ENCODE measurements at regions not wholly inside any gene's neighbourhood (a gene's known extent, or its start where the extent isn't known, plus 50 kb on each side); places are given as distances from the start of the nearest gene placed in this dataset.

DNA sequence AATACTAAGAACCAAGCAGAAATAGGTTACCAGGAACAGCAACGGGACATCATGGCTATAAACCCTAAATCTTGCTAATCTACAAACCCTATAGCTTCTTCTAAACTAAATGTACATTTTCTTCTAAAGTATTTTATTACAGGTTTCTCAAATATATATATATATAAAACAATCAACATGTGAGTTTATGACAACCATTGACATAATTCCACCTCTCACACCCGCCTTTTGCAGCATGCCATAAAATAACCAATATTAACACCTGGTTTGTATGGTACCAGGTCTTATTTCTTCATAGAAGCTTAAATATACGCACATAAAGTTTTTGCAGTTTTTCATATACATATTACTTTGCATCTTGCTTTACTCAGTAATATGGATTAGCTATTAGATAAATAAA, 955.3 kb upstream of the LCORL start:
- CTCF ChIA-PET: no interaction called here
- no peak overlapping the region for H3K27ac ChIP-seq

DNA sequence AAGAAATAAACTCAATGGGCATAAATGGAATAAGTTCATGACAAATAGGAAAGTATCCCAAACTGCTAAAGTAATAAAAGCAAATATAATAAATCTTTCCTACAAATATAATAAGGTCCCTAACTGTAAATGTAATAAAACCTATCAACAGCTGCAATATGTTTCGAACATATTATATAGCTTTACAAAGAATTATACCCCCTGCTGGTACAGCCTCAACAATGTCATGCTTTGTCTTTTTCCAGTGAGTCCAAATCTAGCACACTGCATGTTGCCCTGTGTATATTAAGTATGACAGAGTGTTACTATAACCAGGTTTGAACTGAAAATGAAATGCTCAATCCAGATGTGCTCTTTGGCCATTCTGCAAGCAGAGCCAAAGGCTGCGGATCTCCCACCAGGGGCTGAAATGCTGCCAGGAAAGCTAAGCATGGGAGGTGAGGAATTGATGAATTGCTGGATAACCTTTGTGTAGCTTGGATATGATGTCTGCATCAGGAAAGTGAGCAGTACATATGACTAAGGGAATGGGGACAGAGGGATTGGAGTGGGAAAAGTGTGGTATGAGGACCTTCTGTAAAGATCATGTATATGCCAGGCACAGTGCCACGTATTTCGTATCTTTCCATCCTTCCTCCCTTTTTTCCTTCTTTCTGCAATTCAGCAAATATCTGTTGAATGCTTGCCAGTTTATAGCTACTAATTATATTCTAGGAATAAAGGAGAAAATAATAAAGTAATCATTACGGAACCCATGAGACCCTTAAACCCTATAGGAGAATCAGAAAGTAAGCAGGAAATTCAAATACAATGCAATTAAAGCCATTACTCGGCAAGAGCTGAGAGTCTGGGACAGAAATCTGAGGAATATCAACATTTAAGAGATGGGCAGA, 954.6 kb upstream of the LCORL start:
- H3K4me3 ChIP-seq: no peak overlapping the region
- H3F3A ChIP-seq (ENCODE audit: insufficient read depth, low read depth): no peaks in the 10 kb centered on the region
- 0 out of 2 replicates have a peak, but pooled peaks cover 6% of the 10 kb centered on the region for H3K4me1 ChIP-seq (replicated peaks; ENCODE audit: insufficient read depth)
- H3K79me2 ChIP-seq (ENCODE audit: low read depth): no peaks in the 10 kb centered on the region
- no peak overlapping the region for H3K4me2 ChIP-seq
- H3K9me3 ChIP-seq (ENCODE audit: insufficient read depth, low read depth): no peaks in the 10 kb centered on the region
- no TSS peak for BruUV-seq (replicated peaks)
- no peaks in the 10 kb centered on the region for H4K20me1 ChIP-seq (ENCODE audit: insufficient read depth)
- DNase-seq: no peak
- H3K9me2 ChIP-seq (ENCODE audit: insufficient read depth): no peaks in the 10 kb centered on the region
- no peak overlapping the region for H3K27ac ChIP-seq
- intact Hi-C loops (cut with micrococcal nuclease; ENCODE audit: unreplicated experiment): no loop called here
- H3K27me3 ChIP-seq (ENCODE audit: insufficient read depth, low read depth): no peaks in the 10 kb centered on the region
- ChIA-PET CTCF (no interaction called here), POLR2A (ENCODE audit: unreplicated experiment) (no interaction called here)
- no peak overlapping the region for H2AFZ ChIP-seq
- TF ChIP-seq, protein P1, sequence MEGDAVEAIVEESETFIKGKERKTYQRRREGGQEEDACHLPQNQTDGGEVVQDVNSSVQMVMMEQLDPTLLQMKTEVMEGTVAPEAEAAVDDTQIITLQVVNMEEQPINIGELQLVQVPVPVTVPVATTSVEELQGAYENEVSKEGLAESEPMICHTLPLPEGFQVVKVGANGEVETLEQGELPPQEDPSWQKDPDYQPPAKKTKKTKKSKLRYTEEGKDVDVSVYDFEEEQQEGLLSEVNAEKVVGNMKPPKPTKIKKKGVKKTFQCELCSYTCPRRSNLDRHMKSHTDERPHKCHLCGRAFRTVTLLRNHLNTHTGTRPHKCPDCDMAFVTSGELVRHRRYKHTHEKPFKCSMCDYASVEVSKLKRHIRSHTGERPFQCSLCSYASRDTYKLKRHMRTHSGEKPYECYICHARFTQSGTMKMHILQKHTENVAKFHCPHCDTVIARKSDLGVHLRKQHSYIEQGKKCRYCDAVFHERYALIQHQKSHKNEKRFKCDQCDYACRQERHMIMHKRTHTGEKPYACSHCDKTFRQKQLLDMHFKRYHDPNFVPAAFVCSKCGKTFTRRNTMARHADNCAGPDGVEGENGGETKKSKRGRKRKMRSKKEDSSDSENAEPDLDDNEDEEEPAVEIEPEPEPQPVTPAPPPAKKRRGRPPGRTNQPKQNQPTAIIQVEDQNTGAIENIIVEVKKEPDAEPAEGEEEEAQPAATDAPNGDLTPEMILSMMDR (conservative IDR thresholded peaks at IDR 0.05): no peak
- no peak for TF ChIP-seq EZH2 (IDR thresholded peaks at IDR 0.05; ENCODE audit: low read depth)
- no peaks in the 10 kb centered on the region for H3K36me3 ChIP-seq (ENCODE audit: low read depth)

More for the DNA sequence above, 955.3 kb upstream of the LCORL start:
- no peaks in the 10 kb centered on the region for H4K20me1 ChIP-seq (ENCODE audit: insufficient read depth)
- intact Hi-C loops (cut with micrococcal nuclease; ENCODE audit: unreplicated experiment): no loop called here
- no TSS peak for BruUV-seq (replicated peaks)
- no peak overlapping the region for H3K4me3 ChIP-seq
- H3K4me2 ChIP-seq: no peak overlapping the region
- H3K27me3 ChIP-seq (ENCODE audit: insufficient read depth, low read depth): no peaks in the 10 kb centered on the region
- 0 out of 2 replicates have a peak, but pooled peaks cover 8% of the 10 kb centered on the region for H3K4me1 ChIP-seq (replicated peaks; ENCODE audit: insufficient read depth)
- no peak overlapping the region for H2AFZ ChIP-seq
- H3K9me2 ChIP-seq (ENCODE audit: insufficient read depth): no peaks in the 10 kb centered on the region
- no peaks in the 10 kb centered on the region for H3K79me2 ChIP-seq (ENCODE audit: low read depth)
- TF ChIP-seq, protein P1 (conservative IDR thresholded peaks at IDR 0.05): no peak
- TF ChIP-seq EZH2 (IDR thresholded peaks at IDR 0.05; ENCODE audit: low read depth): no peak
- no peaks in the 10 kb centered on the region for H3K9me3 ChIP-seq (ENCODE audit: insufficient read depth, low read depth)
- no peak for DNase-seq
- no peaks in the 10 kb centered on the region for H3K36me3 ChIP-seq (ENCODE audit: low read depth)
- POLR2A ChIA-PET (ENCODE audit: unreplicated experiment): no interaction called here
- no peaks in the 10 kb centered on the region for H3F3A ChIP-seq (ENCODE audit: insufficient read depth, low read depth)

DNA sequence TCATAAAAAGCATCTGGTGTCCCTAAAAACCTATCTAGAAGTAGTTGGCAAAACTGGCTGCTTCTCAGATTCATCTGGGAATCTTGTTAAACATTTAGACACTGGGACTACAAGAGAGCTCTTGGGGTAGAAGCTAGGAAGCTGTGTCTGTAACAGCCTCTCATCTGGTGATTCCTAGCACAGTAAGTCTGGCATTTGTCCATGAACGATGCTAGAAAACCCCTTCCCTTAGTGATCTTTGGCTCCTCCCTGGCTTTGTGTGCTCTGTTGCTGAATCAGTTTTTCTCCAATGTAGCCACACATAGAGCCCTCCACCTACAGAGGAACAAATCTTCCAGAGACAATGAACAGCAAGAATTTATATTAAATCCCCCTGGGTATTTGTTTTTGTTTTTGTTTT, 951.7 kb upstream of the LCORL start:
- no peaks in the 10 kb centered on the region for H3K79me2 ChIP-seq (ENCODE audit: low read depth)
- CTCF ChIA-PET: no interaction called here
- no peak overlapping the region for H2AFZ ChIP-seq
- no peaks in the 10 kb centered on the region for H3K9me2 ChIP-seq (ENCODE audit: insufficient read depth)
- no peak overlapping the region for H3K27ac ChIP-seq
- H3K36me3 ChIP-seq (ENCODE audit: low read depth): no peaks in the 10 kb centered on the region
- H3F3A ChIP-seq (ENCODE audit: insufficient read depth, low read depth): no peaks in the 10 kb centered on the region
- H3K4me2 ChIP-seq: no peak overlapping the region
- POLR2A ChIA-PET (ENCODE audit: unreplicated experiment): no interaction called here
- H3K4me1 ChIP-seq (replicated peaks; ENCODE audit: insufficient read depth): no peaks in the 10 kb centered on the region
- DNase-seq: no peak
- no peak overlapping the region for H3K4me3 ChIP-seq
- H3K9me3 ChIP-seq (ENCODE audit: insufficient read depth, low read depth): no peaks in the 10 kb centered on the region
- no peaks in the 10 kb centered on the region for H4K20me1 ChIP-seq (ENCODE audit: insufficient read depth)
- intact Hi-C loops (cut with micrococcal nuclease; ENCODE audit: unreplicated experiment): no loop called here
- BruUV-seq (replicated peaks): no TSS peak
- H3K27me3 ChIP-seq (ENCODE audit: insufficient read depth, low read depth): no peaks in the 10 kb centered on the region
- TF ChIP-seq, protein P1 (conservative IDR thresholded peaks at IDR 0.05): no peak
- no peak for TF ChIP-seq EZH2 (IDR thresholded peaks at IDR 0.05; ENCODE audit: low read depth)

Data from PC-9 (cell line).